Fibroblast of lung (primary cell): ENCODE measurements at regions not wholly inside any gene's neighbourhood (a gene's known extent, or its start where the extent isn't known, plus 50 kb on each side); places are given as distances from the start of the nearest gene placed in this dataset.

Experiments used
- CTCF ChIP-seq, 2 donors: IDR thresholded peaks in 1 of 2; conservative IDR thresholded peaks in 1 of 2; 1 replicate in 1 of 2; 2 replicates in 1 of 2; pipeline ENCODE4 v1.5.1; 2011 to 2012; ENCODE audit warnings: low read length in 2 of 2, control low read depth in 1 of 2, inconsistent platforms in 1 of 2, low read depth in 1 of 2, mild to moderate bottlenecking in 1 of 2
- EZH2 ChIP-seq: IDR thresholded peaks from 2 replicates; pipeline ENCODE4 v1.5.1; 2012; ENCODE audit warnings: low read length, control low read depth, mild to moderate bottlenecking; ENCODE audit errors: missing control alignments

DNA sequence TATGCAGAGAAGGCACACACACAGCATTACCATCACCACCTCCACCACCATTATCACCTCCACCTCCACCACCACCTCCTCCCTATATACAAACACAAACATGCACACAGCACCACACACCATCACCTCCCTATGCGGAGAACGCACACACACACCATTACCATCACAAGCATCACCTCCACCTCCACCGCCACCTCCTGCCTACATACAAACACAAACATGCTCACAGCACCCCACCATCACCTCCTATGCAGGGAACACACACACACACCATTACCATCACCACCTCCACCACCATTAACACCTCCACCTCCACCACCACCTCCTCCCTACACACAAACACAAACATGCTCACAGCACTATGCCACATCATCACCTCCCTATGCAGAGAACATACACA, 236.5 kb upstream of the AFDN start:
- TF ChIP-seq CTCF (conservative IDR thresholded peaks at IDR 0.05 in 1 of 2, IDR thresholded peaks at IDR 0.05 in 1 of 2; ENCODE audit: low read depth in 1 of 2, low read length in 2 of 2) (no peak), EZH2 (no peak)
